Stimulated activated CD8-positive, alpha-beta memory T cell treated with anti-CD3 and anti-CD28 coated beads, Interleukin-2, amount 100 ng/mL, for 48 hours (primary cell): ENCODE measurements at regions not wholly inside any gene's neighbourhood (a gene's known extent, or its start where the extent isn't known, plus 50 kb on each side); places are given as distances from the start of the nearest gene placed in this dataset.

Experiments used
- DNase-seq, 2 donors: peaks; one replicate each; pipeline ENCODE4 v3.0.0-alpha.2; 2020; ENCODE audit warnings: low read depth in 2 of 2

- DNase-seq = no peak
Observed at GRCh38 chr22:48897645-48898370, 929.9 kb downstream of the BRD1 start.

GRCh38 chr22:48896766-48897644 lies 930.7 kb downstream of the BRD1 start:
- DNase-seq = no peak

GRCh38 chr22:48895831-48896765 lies 931.6 kb downstream of the BRD1 start:
- DNase-seq = no peak

- DNase-seq = no peak
Observed at GRCh38 chr22:48895336-48895735, 932.3 kb downstream of the BRD1 start.

DNA sequence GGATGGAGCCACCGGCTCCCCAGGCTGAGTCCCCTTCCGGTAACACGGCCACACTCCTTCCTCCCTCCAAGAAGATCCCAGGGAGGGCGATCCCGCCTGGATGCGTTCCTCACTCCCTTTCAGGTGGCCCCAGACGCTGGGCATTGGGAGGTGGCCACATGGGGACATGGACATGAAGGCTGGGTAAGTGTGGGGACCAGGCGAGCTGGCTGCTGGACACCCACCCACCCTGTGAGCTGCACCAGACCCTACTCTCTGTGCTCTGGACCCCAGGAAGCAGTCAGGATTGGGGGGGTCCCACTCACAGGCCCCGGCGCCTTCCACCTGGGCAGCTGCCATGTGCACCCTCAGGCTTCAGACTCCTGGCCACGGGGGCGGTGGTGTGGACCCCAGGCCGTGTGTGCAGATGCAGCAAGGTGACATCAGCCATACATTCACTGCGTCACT lies 932.8 kb downstream of the BRD1 start:
- DNase-seq = no peak

DNA sequence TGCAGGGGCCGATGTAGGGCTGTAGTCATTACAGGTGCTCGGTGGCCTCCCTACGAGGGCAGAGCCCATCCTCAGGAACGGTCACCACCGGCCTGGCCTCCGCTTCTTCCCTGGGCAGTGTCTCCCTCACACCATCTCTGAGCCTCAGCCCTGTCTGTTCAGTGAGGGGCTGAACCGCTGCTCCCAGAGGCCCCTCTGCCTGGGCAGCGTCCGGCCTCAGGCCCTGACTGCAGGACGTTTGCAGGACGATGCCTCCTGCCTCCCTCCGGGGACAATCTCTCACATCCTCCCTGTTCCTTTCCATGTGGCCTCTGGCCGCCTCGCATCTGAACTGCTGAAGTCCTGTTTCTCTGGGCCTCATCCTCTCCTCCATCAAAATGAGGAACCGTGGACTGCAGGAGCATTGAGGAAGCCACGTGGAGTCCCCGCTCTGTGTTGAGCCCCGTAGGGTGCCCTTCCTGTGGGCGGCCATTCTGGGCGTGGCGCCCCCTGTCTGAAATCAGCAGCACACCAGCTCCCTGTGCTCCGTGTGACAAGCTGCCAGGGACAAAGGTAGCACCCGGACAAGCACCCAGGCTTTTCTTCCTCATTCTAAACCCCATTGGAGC lies 933.5 kb downstream of the BRD1 start:
- no peak for DNase-seq

GRCh38 chr22:48893288-48894063 lies 934.2 kb downstream of the BRD1 start:
- no peak for DNase-seq

DNA sequence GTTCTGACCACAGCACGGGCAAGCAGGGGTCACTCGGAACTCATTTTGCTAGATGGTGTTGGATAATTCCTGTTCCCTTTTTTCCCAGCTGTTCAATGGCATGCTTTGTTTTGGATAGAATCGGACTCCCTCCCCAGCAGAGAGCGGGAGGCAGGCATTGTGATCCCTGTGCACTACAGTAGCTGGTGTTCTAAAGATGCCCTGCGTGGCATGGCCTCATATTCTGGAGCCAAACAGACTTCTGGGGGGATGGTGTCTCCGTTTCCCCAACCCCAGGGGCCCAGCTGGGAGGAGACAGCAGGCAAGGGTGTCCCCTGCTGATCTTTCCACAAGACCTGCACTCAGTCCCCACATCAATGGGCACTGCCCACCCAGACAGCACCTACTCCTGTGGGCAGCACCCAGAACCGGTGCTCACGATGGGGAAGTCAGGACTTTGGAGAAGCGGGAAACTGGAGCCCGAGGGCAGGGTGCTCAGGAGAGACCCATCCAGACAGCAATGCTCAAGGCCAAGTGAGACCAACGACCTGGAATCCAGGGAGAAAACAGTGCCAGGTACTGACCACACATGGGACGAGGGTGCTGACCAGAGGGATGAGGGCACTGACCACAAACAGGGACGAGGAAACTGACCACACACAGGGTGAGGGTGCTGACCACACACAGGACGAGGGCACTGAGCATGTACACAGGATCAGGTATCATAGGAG lies 934.9 kb downstream of the BRD1 start:
- DNase-seq = no peak

GRCh38 chr22:48891688-48892577 lies 935.7 kb downstream of the BRD1 start:
- no peak for DNase-seq

- DNase-seq = no peak
Observed at GRCh38 chr22:48890693-48891554, 936.7 kb downstream of the BRD1 start.

DNA sequence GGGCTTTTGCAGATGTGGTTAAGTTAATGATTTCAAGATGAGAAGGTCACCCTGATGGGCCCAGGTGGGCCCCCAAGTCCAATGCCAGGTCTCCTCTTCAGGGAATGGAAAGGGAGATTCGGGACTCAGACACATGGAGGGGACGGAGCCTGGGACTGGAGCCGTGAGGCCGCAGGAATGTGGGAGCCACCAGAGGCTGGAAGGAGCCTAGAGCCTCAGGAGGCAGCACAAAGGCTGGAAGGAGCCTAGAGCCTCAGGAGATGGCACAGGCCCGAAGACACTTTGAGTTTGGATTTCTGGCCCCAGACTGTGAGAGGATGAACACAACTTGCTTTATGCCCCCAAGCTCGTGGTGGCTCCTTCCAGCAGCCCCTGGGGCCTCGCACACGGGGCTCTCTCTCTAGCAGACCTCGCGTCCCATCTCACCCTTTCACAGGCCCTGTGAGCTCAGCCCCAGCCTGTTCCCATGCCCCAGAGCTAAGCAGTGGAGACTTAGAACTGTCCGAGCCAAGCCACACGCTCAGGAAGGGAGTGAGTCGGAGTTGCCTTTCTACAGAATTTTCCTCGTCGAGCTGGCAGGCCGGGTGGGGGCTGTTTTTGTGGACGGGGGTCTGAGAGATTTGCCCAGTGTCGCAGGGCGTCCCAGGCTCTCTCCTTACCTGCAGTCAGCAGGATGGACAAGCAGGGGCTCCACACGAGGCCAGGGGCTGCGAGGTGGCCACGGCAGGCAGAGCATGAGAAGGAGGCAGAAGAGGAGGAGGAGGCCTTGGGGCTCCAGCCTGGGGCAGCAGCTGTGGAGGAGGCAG lies 937.6 kb downstream of the BRD1 start:
- DNase-seq = no peak

DNA sequence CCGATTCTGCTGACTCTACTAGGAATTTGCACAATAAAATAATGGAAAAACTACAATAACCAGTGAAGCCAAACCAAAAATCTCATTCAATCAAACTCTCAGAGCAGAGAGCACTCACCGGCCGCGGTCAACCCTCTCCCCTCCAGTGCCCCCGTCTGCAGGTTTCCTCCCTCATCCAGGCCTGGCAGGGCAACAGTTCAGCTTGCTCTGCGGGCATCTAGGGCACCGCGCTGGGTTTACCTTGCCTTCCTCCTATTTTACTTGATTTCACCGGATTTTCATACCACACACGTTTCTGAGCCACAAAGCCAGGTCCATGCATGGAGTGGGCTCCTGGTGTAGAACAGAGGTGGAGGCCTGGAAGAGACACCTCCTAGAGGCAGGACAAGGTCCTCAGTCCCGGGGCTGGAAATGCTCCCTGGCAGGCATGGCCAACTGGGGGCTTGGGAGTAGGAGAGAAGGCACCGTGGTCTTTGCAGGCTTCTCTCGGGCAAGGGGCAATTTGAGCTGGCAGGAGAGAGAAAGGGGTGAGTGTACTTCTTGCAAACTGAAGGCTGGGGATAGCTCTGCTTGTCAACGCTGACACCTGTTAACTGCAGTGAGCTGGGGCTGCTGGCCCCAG lies 938.4 kb downstream of the BRD1 start:
- no peak for DNase-seq

DNA sequence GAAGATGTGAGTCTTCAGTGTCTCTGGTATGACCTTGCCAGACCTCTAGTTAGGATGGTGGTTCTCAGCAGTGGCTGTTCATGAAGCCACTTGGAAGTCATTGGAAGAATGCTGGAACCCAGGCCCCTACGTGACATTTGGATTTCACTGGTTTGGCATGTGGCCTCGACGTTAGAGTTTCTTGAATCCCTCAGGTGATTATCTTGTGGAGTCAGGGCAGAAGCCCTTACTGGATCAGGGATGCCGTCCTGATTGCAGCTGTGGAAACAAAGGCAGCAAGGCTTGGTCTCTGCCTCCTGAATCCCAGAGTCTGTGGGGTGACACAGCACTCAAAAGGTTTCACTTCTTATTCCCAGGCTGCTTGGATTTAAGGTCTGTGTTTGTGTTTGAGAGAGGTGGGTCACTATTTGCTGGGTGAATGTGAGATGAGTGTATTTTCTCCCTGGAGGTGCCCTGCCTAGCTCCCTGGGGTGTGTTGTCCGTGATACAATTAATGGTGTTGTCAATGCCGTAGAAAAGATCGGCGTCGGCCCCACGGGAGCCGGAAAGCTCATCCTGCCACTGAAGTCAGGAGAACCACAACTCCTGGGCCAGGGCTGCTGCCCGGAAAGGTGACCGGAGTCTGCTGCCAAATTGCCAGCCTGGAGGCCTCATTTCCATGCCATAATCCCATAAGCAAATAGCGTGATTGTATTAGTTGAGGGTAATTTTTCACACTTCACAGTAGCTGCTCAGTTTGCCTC lies 939.0 kb downstream of the BRD1 start:
- no peak for DNase-seq

DNA sequence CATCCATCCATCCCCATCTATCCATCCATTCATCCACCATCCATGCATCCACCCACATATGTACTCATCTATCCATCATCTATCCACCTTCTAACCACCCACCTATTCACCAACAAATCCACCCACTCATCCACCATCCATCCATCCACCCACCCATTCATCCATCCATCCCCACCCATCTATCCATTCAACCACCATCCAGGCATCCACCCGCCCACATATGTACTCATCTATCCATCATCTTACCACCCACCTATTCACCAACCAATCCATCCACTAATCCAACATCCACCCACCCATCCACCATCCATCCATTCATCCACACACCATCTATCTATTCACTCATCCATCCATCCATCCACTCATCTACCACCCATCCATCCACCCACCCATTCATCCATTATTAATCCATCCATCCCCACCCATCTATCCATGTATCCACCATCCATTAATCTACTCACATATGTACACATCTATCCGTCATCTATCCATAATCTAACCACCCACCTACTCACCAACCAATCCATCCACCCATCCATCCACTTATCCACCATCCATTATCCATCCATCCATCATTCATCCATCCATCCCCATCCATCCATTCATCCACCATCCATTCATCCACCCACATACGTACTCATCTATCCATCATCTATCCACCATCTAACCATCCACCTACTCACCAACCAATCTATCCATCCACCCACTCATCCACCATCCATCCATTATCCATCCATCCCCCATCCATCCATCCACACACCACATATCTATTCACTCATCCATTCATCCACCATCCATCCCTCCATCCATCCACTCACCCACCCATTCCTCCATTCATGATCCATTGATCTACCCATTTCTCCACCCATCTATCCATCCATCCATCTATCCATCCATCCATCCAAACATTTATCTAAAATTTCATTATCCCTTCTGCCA lies 940.0 kb downstream of the BRD1 start:
- DNase-seq = no peak
